ENCODE measurements at regions not wholly inside any gene's neighbourhood (a gene's known extent, or its start where the extent isn't known, plus 50 kb on each side); places are given as distances from the start of the nearest gene placed in this dataset.

DNA sequence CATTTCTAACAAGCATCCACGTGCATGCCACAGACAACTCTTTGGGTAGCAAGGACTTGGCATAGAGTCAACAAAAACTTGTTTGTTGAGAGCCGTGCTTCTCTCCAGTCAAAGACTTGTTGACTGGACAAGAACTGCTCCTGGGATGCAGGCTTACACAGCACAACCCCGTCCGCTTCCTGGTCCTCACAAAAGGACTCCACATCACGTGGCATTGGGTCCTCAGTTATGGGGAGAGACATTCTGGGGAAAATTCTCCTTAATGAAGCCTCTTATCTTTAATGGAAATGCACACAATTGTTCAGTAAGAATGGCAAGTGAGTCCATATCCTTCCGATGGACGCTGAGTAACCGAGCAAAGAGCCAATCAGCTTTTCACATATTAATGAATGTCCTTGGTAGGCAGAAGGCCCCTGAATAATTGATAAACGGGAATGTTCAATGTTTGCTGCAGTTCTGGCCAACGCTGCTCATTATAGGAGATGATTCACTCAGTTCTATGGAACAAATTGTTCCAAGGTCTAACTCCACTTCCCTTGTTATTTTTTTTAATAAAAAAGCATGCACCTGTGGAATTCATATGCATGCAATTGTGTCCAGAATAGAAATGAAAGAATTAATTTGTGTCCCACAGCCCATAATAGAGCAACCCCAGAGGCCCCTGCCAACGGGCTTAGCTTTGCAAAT is 97.0 kb upstream of the ZNF366 start:
- Histone ChIP-seq H3K9ac (no peak overlapping the region), H3K27ac (no peak overlapping the region), H3K27me3 (ENCODE audit: insufficient read depth, low read depth) (no peaks in the 10 kb centered on the region), H3K4me3 (IDR thresholded peaks at IDR 0.05; ENCODE audit: insufficient read depth, low read depth, low read length) (no peak overlapping the region), H3K4me2 (no peak overlapping the region), H3K36me3 (ENCODE audit: insufficient read depth) (no peaks in the 10 kb centered on the region), H3K79me2 (ENCODE audit: insufficient read depth, low read depth) (no peaks in the 10 kb centered on the region), H4K20me1 (ENCODE audit: insufficient read depth) (no peaks in the 10 kb centered on the region), H2AFZ (ENCODE audit: low read depth) (no peak overlapping the region), H3K4me1 (ENCODE audit: low read depth, poor library complexity, severe bottlenecking) (no peaks in the 10 kb centered on the region)
- TF ChIP-seq, protein P1, sequence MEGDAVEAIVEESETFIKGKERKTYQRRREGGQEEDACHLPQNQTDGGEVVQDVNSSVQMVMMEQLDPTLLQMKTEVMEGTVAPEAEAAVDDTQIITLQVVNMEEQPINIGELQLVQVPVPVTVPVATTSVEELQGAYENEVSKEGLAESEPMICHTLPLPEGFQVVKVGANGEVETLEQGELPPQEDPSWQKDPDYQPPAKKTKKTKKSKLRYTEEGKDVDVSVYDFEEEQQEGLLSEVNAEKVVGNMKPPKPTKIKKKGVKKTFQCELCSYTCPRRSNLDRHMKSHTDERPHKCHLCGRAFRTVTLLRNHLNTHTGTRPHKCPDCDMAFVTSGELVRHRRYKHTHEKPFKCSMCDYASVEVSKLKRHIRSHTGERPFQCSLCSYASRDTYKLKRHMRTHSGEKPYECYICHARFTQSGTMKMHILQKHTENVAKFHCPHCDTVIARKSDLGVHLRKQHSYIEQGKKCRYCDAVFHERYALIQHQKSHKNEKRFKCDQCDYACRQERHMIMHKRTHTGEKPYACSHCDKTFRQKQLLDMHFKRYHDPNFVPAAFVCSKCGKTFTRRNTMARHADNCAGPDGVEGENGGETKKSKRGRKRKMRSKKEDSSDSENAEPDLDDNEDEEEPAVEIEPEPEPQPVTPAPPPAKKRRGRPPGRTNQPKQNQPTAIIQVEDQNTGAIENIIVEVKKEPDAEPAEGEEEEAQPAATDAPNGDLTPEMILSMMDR (conservative IDR thresholded peaks at IDR 0.05; ENCODE audit: low read depth, low read length) = no peak

DNA sequence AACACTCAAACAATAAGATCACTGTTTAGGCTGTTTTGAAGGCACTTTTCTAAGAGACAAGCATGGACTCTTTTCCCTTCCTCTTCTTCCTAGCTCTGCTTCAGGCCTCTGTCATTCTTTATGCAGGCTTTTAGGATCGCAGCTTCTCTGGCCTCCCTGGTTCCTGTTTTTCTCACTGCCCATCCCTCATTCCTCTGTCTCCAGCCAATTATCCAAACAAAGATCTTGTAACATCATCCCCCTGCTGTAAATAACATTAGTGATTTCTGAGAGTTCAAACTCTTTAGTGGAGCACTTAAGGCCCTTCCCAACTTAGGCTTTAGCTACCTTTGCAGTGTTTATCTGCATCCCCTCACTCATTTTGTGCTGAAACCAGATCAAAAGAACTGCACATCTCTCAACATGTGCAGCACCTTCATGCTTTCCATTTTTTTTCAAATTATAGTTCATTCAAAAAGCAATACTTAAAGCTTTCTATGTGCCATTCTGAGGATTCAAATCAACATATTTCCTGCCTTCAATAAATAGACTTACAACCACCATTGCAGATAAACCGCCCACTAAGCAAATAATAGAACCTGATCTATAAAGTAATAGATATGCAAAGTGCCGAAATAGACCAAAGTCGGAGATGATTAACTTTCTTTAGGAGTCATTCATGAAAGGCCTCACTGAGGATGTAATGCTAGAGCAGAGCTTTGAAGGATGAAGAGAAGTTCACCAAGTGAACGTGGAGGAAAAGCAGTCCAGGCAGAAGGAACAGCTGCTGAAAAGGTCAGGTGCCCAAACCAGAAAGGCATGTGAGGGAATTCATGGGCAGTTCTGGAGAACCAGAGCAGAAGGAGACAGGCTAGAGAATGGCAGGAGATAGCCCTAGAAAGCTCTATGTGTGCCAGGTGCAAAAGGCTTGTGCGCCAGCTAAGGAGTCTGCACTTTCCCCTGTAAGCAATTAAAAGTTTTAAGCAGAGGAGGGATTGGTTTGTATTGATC is 95.8 kb upstream of the ZNF366 start:
- H4K20me1 ChIP-seq (ENCODE audit: insufficient read depth) = no peaks in the 10 kb centered on the region
- H3K4me1 ChIP-seq (ENCODE audit: low read depth, poor library complexity, severe bottlenecking) = no peaks in the 10 kb centered on the region
- no peak overlapping the region for H3K27ac ChIP-seq
- H3K27me3 ChIP-seq (ENCODE audit: insufficient read depth, low read depth) = no peaks in the 10 kb centered on the region
- H3K4me3 ChIP-seq (IDR thresholded peaks at IDR 0.05; ENCODE audit: insufficient read depth, low read depth, low read length) = no peak overlapping the region
- no peak overlapping the region for H3K4me2 ChIP-seq
- H3K9ac ChIP-seq = no peak overlapping the region
- H2AFZ ChIP-seq (ENCODE audit: low read depth) = no peak overlapping the region
- TF ChIP-seq, protein P1 (conservative IDR thresholded peaks at IDR 0.05; ENCODE audit: low read depth, low read length) = no peak
- no peaks in the 10 kb centered on the region for H3K79me2 ChIP-seq (ENCODE audit: insufficient read depth, low read depth)
- no peaks in the 10 kb centered on the region for H3K36me3 ChIP-seq (ENCODE audit: insufficient read depth)

DNA sequence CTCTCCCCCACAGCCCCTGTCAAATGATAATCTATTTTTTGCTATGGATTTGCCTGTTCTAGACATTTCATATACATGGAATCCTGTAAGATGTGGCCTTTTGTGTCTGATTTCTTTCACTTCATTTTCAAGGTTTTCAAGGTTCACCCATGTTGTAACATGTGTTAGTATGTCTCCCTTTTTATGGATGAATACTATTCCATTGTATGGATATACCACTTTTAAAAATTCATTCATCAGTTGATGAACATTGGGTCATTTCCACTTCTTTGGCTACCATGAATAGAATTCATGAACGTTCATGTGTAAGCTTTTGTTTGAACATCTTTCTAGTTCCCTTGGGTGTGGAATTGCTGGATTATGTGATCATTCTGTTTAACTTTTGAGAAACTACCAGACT is 94.7 kb upstream of the ZNF366 start:
- no peak overlapping the region for H2AFZ ChIP-seq (ENCODE audit: low read depth)
- no peaks in the 10 kb centered on the region for H3K27me3 ChIP-seq (ENCODE audit: insufficient read depth, low read depth)
- H3K79me2 ChIP-seq (ENCODE audit: insufficient read depth, low read depth) = no peaks in the 10 kb centered on the region
- H3K4me3 ChIP-seq (IDR thresholded peaks at IDR 0.05; ENCODE audit: insufficient read depth, low read depth, low read length) = no peak overlapping the region
- H3K4me2 ChIP-seq = no peak overlapping the region
- no peak overlapping the region for H3K27ac ChIP-seq
- H3K9ac ChIP-seq = no peak overlapping the region
- TF ChIP-seq, protein P1 (conservative IDR thresholded peaks at IDR 0.05; ENCODE audit: low read depth, low read length) = no peak
- H4K20me1 ChIP-seq (ENCODE audit: insufficient read depth) = no peaks in the 10 kb centered on the region
- H3K4me1 ChIP-seq (ENCODE audit: low read depth, poor library complexity, severe bottlenecking) = no peaks in the 10 kb centered on the region
- H3K36me3 ChIP-seq (ENCODE audit: insufficient read depth) = no peaks in the 10 kb centered on the region

DNA sequence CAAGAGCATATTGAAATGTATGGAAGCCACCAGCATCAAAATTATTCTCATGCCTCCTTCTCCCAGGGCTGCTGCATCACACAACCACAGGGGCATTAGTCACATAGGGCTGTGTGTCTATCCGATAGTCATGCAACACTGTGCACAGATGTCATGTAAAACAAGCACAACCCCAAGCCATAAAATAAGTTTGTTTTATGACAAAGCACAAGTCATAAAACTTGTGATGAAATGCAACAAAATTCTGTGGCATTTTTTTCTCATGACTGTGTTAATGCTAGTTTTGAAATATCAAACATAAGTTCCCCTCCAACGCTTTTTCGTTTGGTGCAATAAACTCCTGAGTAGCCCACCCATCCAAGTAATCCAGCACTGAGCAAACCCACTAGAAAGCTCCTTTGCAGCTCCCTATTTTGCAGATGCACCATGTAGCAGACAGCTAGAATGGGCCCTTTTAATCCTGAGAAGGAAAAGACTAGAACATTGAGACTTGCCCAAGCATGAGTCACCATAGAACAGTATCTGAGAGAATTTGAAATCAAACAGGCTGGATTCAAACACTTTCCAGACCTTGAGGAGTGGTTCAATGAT is 93.3 kb upstream of the ZNF366 start:
- Histone ChIP-seq H3K79me2 (ENCODE audit: insufficient read depth, low read depth) (no peaks in the 10 kb centered on the region), H3K4me3 (IDR thresholded peaks at IDR 0.05; ENCODE audit: insufficient read depth, low read depth, low read length) (no peak overlapping the region), H3K9ac (no peak overlapping the region), H3K4me2 (no peak overlapping the region), H2AFZ (ENCODE audit: low read depth) (no peak overlapping the region), H3K4me1 (ENCODE audit: low read depth, poor library complexity, severe bottlenecking) (no peaks in the 10 kb centered on the region), H3K27me3 (ENCODE audit: insufficient read depth, low read depth) (no peaks in the 10 kb centered on the region), H3K36me3 (ENCODE audit: insufficient read depth) (no peaks in the 10 kb centered on the region), H4K20me1 (ENCODE audit: insufficient read depth) (no peaks in the 10 kb centered on the region), H3K27ac (no peak overlapping the region)
- TF ChIP-seq, protein P1 (conservative IDR thresholded peaks at IDR 0.05; ENCODE audit: low read depth, low read length) = no peak
